ENCODE measurements at regions not wholly inside any gene's neighbourhood (a gene's known extent, or its start where the extent isn't known, plus 50 kb on each side); places are given as distances from the start of the nearest gene placed in this dataset.

- no peaks in the 10 kb centered on the region for H3K36me3 Mint-ChIP-seq
Observed at GRCh38 chr13:47046706-47047105, 149.9 kb upstream of the HTR2A start.

DNA sequence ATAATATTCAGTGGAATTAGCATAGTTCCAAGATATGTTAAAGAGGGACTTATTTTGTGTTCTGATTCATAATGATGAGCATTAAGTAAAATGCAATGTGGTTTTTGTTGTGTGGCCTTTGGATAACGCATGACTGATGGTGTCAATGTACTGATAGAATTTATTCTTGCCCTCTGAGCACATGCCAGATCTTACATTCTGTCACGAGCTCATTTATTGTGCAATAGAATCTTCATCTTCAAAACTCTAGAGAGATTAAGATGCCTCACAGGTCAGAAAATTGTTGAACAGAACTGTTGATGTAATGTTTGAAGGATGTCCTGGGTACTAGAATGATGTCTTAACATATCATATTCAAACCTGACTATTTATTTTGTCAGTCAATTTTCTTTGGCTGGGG lies 148.0 kb upstream of the HTR2A start:
- H3K4me1 Mint-ChIP-seq, result no peaks in the 10 kb centered on the region
- POLR2A ChIA-PET, result no interaction called here
- H3K9me3 Mint-ChIP-seq, result no peaks in the 10 kb centered on the region
- no peak for ATAC-seq (ENCODE audit: low read depth)
- peaks cover 20% of the 10 kb centered on the region for H3K27me3 Mint-ChIP-seq
- no peak for DNase-seq
- no peak overlapping the region for H3K4me3 Mint-ChIP-seq
- no peaks in the 10 kb centered on the region for H3K36me3 Mint-ChIP-seq
- H3K27ac Mint-ChIP-seq, result no peak overlapping the region

More at GRCh38 chr13:47046706-47047105, 149.9 kb upstream of the HTR2A start:
- no peak overlapping the region for H3K27ac Mint-ChIP-seq
- no peaks in the 10 kb centered on the region for H3K4me1 Mint-ChIP-seq
- peaks cover 13% of the 10 kb centered on the region for H3K27me3 Mint-ChIP-seq
- no peak overlapping the region for H3K4me3 Mint-ChIP-seq
- ATAC-seq (ENCODE audit: low read depth), result no peak
- H3K9me3 Mint-ChIP-seq, result peaks cover 1% of the 10 kb centered on the region
- DNase-seq, result no peak
- POLR2A ChIA-PET, result no interaction called here

DNA sequence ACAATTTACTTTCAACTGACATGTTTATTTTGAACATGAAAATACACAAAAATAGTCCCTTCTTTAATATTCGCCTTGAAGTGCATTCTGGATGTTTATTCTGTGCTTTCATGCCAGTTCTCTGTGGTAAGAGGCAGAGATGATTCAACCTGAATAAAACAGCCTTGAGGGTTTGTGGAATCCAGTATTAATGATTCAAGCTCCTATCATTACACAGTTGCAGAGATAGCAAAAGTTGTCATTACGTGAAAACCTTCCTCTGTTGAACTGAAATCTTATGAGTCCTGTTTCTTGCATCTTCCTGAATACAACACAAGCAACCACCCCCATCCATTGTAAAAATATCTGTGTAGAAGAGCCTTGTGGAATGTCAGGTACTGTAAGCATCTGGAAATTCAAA lies 142.3 kb upstream of the HTR2A start:
- POLR2A ChIA-PET, result no interaction called here
- DNase-seq, result no peak
- H3K4me3 Mint-ChIP-seq, result no peak overlapping the region
- H3K36me3 Mint-ChIP-seq, result no peaks in the 10 kb centered on the region
- ATAC-seq (ENCODE audit: low read depth), result no peak
- peaks cover 30% of the 10 kb centered on the region for H3K27me3 Mint-ChIP-seq
- no peak overlapping the region for H3K27ac Mint-ChIP-seq
- no peaks in the 10 kb centered on the region for H3K4me1 Mint-ChIP-seq
- no peaks in the 10 kb centered on the region for H3K9me3 Mint-ChIP-seq

DNA sequence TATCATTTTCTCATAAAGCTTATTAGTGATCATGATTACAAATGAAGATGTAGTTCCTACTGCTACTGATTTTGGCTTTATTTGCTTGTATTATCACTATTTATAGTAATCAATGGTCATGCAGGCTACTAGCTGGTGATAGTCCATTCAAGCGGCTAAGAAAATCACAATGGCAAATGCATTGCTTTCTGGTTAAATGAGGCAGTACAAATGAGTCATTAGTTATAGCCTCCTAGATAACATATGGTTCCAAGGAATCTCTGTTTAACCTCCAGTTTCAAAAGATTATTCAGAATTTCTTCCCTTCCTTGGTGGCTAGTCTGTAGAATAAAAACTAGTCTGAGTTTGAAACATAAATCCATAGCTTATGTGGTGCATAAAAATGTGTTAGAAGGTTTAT lies 141.3 kb upstream of the HTR2A start:
- Mint-ChIP-seq H3K4me3 (no peak overlapping the region), H3K27me3 (peaks cover 29% of the 10 kb centered on the region), H3K36me3 (no peaks in the 10 kb centered on the region), H3K4me1 (no peaks in the 10 kb centered on the region), H3K9me3 (no peaks in the 10 kb centered on the region), H3K27ac (no peak overlapping the region)
- ATAC-seq (ENCODE audit: low read depth) (no peak), DNase-seq (no peak)
- POLR2A ChIA-PET, result no interaction called here

DNA sequence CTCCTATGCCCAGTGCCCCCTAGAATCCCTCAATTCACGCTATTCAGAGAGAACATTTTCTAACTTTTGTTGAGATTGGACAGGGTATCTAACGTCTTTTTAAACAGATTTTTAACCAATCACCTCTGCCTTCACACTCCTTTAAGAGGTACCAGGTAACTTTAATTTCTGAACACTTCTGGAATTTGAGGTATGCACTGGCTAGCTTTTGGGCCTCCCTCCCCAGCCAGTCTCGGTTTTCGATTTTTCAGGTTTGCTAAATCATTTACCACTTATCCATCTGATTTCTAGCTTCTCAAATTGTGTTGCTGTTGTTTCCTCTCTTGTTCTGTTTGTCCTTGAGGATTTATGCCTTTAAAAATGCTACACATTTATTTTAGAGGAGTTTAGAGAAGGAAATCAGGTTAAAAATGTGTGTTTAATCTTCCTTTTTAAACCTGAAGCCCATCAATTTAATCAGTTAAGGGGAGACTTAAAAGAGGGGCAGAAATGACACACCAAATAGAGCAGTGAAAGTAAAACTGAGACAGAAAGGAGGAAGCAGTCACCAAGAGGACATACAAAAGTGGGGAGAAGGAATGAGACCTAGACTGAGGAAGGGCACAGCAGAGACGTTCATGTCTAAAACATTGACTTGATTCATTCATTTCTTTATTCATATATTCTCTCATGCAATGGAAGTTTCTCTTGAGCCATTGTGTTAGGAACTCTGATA lies 139.6 kb upstream of the HTR2A start:
- peaks cover 30% of the 10 kb centered on the region for H3K27me3 Mint-ChIP-seq
- POLR2A ChIA-PET, result no interaction called here

GRCh38 chr13:47033216-47033615 lies 136.4 kb upstream of the HTR2A start:
- H3K27ac Mint-ChIP-seq, result no peak overlapping the region
- H3K4me1 Mint-ChIP-seq, result no peaks in the 10 kb centered on the region
- no peak overlapping the region for H3K4me3 Mint-ChIP-seq

More for the DNA sequence above, 139.6 kb upstream of the HTR2A start:
- Mint-ChIP-seq H3K4me3 (no peak overlapping the region), H3K27ac (no peak overlapping the region), H3K36me3 (no peaks in the 10 kb centered on the region), H3K4me1 (no peaks in the 10 kb centered on the region), H3K9me3 (no peaks in the 10 kb centered on the region)
- ATAC-seq (ENCODE audit: low read depth) (no peak), DNase-seq (no peak)

DNA sequence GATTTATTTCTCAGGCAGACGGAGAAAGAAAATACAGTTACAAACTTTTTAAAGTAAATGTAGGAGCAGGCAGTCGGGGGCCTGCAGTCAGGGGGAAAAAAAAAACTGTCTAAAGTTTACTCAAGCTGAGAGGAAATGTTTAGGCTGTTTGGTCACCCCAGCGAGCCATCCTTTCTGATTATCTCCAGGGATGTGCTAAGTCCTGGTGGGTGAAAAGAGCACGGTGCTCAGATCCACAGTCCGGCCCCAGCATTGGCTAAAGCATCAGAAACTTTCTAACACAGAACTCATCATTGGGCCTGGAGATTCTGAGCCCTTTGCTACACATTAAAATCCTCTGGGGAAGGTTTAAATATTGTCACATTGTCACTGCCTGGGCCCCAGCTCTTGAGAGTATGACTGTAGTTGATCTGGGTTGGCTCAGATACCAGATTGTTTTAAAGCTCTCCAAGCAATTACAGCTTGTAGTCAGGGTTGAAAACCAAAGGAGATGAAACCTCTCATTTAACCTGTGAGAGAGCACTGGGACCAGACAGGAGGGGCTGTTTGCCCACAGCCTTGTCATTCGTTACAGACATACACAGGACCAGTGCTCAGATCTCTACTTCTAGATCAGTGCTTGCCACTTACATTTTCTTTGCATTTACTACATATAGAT lies 131.1 kb upstream of the HTR2A start:
- no peaks in the 10 kb centered on the region for H3K9me3 Mint-ChIP-seq
- no peak overlapping the region for H3K4me3 Mint-ChIP-seq
- no peak for ATAC-seq (ENCODE audit: low read depth)
- DNase-seq, result no peak
- POLR2A ChIA-PET, result no interaction called here
- no peaks in the 10 kb centered on the region for H3K4me1 Mint-ChIP-seq
- H3K27me3 Mint-ChIP-seq, result peaks cover 6% of the 10 kb centered on the region
- H3K36me3 Mint-ChIP-seq, result no peaks in the 10 kb centered on the region
- no peak overlapping the region for H3K27ac Mint-ChIP-seq

More at GRCh38 chr13:47033216-47033615, 136.4 kb upstream of the HTR2A start:
- peaks cover 21% of the 10 kb centered on the region for H3K27me3 Mint-ChIP-seq
- DNase-seq (no peak), ATAC-seq (ENCODE audit: low read depth) (no peak)
- no peaks in the 10 kb centered on the region for H3K9me3 Mint-ChIP-seq
- no peaks in the 10 kb centered on the region for H3K36me3 Mint-ChIP-seq
- POLR2A ChIA-PET, result no interaction called here

GRCh38 chr13:47025791-47026447 lies 129.1 kb upstream of the HTR2A start:
- no peaks in the 10 kb centered on the region for H3K36me3 Mint-ChIP-seq
- no peaks in the 10 kb centered on the region for H3K4me1 Mint-ChIP-seq
- H3K27ac Mint-ChIP-seq, result no peak overlapping the region
- POLR2A ChIA-PET, result no interaction called here
- ATAC-seq (ENCODE audit: low read depth), result no peak
- H3K27me3 Mint-ChIP-seq, result peaks cover 8% of the 10 kb centered on the region
- H3K4me3 Mint-ChIP-seq, result no peak overlapping the region
- DNase-seq, result no peak
- H3K9me3 Mint-ChIP-seq, result no peaks in the 10 kb centered on the region

GRCh38 chr13:47019977-47020376 lies 123.1 kb upstream of the HTR2A start:
- DNase-seq (no peak), ATAC-seq (ENCODE audit: low read depth) (no peak)
- peaks cover 2% of the 10 kb centered on the region for H3K9me3 Mint-ChIP-seq
- peaks cover 5% of the 10 kb centered on the region for H3K27me3 Mint-ChIP-seq
- no peak overlapping the region for H3K27ac Mint-ChIP-seq
- POLR2A ChIA-PET, result no interaction called here
- H3K4me1 Mint-ChIP-seq, result no peaks in the 10 kb centered on the region
- no peaks in the 10 kb centered on the region for H3K36me3 Mint-ChIP-seq
- H3K4me3 Mint-ChIP-seq, result no peak overlapping the region

GRCh38 chr13:47017476-47017875 lies 120.6 kb upstream of the HTR2A start:
- H3K9me3 Mint-ChIP-seq, result peaks cover 2% of the 10 kb centered on the region
- DNase-seq (no peak), ATAC-seq (ENCODE audit: low read depth) (no peak)
- POLR2A ChIA-PET, result no interaction called here
- peaks cover 6% of the 10 kb centered on the region for H3K27me3 Mint-ChIP-seq
- H3K4me3 Mint-ChIP-seq, result no peak overlapping the region
- no peaks in the 10 kb centered on the region for H3K4me1 Mint-ChIP-seq
- no peaks in the 10 kb centered on the region for H3K36me3 Mint-ChIP-seq
- H3K27ac Mint-ChIP-seq, result no peak overlapping the region

- no peaks in the 10 kb centered on the region for H3K36me3 Mint-ChIP-seq
- POLR2A ChIA-PET, result no interaction called here
Observed at GRCh38 chr13:47008318-47008717, 111.5 kb upstream of the HTR2A start.

DNA sequence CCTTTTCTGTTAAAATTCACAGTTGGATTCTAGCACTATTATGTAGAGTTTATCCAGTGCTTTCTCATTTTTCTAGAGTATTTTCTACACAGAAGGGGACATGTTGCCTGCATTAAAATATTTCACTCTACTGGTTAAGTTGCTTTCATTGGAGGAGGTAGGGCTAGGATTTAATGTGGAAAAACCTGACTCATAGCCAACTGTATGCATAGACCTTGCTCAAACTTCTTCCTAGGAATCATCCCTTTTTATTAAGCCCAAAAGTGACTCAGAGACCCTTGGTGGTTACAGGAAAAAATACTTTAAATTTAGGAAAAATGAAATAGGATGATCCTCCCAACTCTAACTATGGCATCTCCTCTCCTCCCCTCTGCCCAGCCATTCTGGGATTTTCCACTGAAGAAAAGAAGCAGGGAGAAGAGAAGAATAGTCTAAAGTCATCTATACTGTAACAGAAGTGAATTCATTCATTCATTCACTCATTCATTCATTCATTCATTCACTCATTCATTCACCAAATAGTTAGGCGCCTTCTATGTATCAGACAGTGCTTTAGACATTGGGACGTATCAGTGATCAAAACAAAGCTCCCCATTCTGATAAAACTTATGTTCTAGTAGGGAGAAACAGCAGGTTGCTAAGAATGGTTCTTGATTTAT lies 109.0 kb upstream of the HTR2A start:
- Mint-ChIP-seq H3K36me3 (no peaks in the 10 kb centered on the region), H3K4me1 (no peaks in the 10 kb centered on the region), H3K4me3 (no peak overlapping the region), H3K27ac (no peak overlapping the region), H3K27me3 (peaks cover 15% of the 10 kb centered on the region), H3K9me3 (no peaks in the 10 kb centered on the region)
- POLR2A ChIA-PET, result no interaction called here
- DNase-seq (no peak), ATAC-seq (ENCODE audit: low read depth) (no peak)

More at GRCh38 chr13:47008318-47008717, 111.5 kb upstream of the HTR2A start:
- Mint-ChIP-seq H3K4me1 (no peaks in the 10 kb centered on the region), H3K27me3 (peaks cover 17% of the 10 kb centered on the region), H3K27ac (no peak overlapping the region), H3K4me3 (no peak overlapping the region), H3K9me3 (no peaks in the 10 kb centered on the region)
- no peak for ATAC-seq (ENCODE audit: low read depth)
- no peak for DNase-seq

- DNase-seq, result no peak
- Mint-ChIP-seq H3K4me1 (no peaks in the 10 kb centered on the region), H3K9me3 (no peaks in the 10 kb centered on the region), H3K4me3 (no peak overlapping the region), H3K36me3 (no peaks in the 10 kb centered on the region), H3K27ac (no peak overlapping the region), H3K27me3 (peaks cover 18% of the 10 kb centered on the region)
- ATAC-seq (ENCODE audit: low read depth), result no peak
- POLR2A ChIA-PET, result no interaction called here
Observed at GRCh38 chr13:47004540-47004939, 107.7 kb upstream of the HTR2A start.

DNA sequence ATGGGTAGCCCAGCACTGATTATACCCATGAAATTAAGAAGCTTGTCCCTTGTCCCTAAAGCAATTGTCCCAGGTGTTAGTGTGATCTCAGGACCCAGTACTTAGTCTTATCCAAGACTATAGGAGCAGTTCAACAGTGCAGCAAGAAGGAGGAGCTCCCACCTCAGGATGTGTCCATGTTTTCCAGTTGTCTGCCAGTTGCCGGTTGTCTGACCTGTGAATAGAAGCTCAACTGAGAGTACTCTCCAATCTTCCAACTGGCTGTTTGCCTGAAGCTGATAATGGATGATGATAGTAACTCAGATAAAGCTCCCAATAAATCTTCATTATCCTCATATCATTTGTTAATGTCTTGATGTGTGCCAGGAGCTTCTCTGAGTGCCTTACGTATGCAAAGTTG lies 107.2 kb upstream of the HTR2A start:
- Mint-ChIP-seq H3K36me3 (no peaks in the 10 kb centered on the region), H3K4me3 (no peak overlapping the region), H3K27ac (no peak overlapping the region), H3K27me3 (peaks cover 18% of the 10 kb centered on the region), H3K4me1 (no peaks in the 10 kb centered on the region), H3K9me3 (no peaks in the 10 kb centered on the region)
- POLR2A ChIA-PET, result no interaction called here
- DNase-seq (no peak), ATAC-seq (ENCODE audit: low read depth) (no peak)
